ENCODE measurements at regions not wholly inside any gene's neighbourhood (a gene's known extent, or its start where the extent isn't known, plus 50 kb on each side); places are given as distances from the start of the nearest gene placed in this dataset.

- Histone ChIP-seq H3K9ac (ENCODE audit: low read depth in 1 of 2, low read length in 2 of 2) (no peak overlapping the region), H3K36me3 (ENCODE audit: control insufficient read depth in 2 of 2, insufficient read depth in 2 of 2, low read length in 2 of 2) (no peaks in the 10 kb centered on the region), H3K4me1 (ENCODE audit: control insufficient read depth in 2 of 2, insufficient read depth in 2 of 2, low read length in 2 of 2) (peaks cover 0 to 2% of the 10 kb centered on the region in 2 donors), H3K4me3 (ENCODE audit: low read length in 2 of 2) (no peak overlapping the region), H3K27ac (ENCODE audit: low read depth in 2 of 2, low read length in 2 of 2) (no peak overlapping the region), H3K27me3 (ENCODE audit: control insufficient read depth in 2 of 2, insufficient read depth in 2 of 2, low read length in 2 of 2) (no peaks in the 10 kb centered on the region), H3K9me3 (ENCODE audit: control insufficient read depth in 2 of 2, low read length in 2 of 2) (no peaks in the 10 kb centered on the region)
Observed at GRCh38 chr16:79810449-79811189, 210.1 kb upstream of the MAF start.

GRCh38 chr16:79809376-79809775 lies 208.8 kb upstream of the MAF start:
- no peaks in the 10 kb centered on the region for H3K36me3 ChIP-seq (ENCODE audit: control insufficient read depth in 2 of 2, insufficient read depth in 2 of 2, low read length in 2 of 2)

GRCh38 chr16:79808731-79809130 lies 208.2 kb upstream of the MAF start:
- peaks cover 0 to 2% of the 10 kb centered on the region in 2 donors for H3K4me1 ChIP-seq (ENCODE audit: control insufficient read depth in 2 of 2, insufficient read depth in 2 of 2, low read length in 2 of 2)
- H3K9me3 ChIP-seq (ENCODE audit: control insufficient read depth in 2 of 2, low read length in 2 of 2) = no peaks in the 10 kb centered on the region
- H3K4me3 ChIP-seq (ENCODE audit: low read length in 2 of 2) = no peak overlapping the region
- no peaks in the 10 kb centered on the region for H3K27me3 ChIP-seq (ENCODE audit: control insufficient read depth in 2 of 2, insufficient read depth in 2 of 2, low read length in 2 of 2)
- no peak overlapping the region for H3K9ac ChIP-seq (ENCODE audit: low read depth in 1 of 2, low read length in 2 of 2)
- no peak overlapping the region for H3K27ac ChIP-seq (ENCODE audit: low read depth in 2 of 2, low read length in 2 of 2)
- no peaks in the 10 kb centered on the region for H3K36me3 ChIP-seq (ENCODE audit: control insufficient read depth in 2 of 2, insufficient read depth in 2 of 2, low read length in 2 of 2)

More at GRCh38 chr16:79809376-79809775, 208.8 kb upstream of the MAF start:
- H3K9ac ChIP-seq (ENCODE audit: low read depth in 1 of 2, low read length in 2 of 2) = no peak overlapping the region
- H3K27me3 ChIP-seq (ENCODE audit: control insufficient read depth in 2 of 2, insufficient read depth in 2 of 2, low read length in 2 of 2) = no peaks in the 10 kb centered on the region
- peaks cover 0 to 2% of the 10 kb centered on the region in 2 donors for H3K4me1 ChIP-seq (ENCODE audit: control insufficient read depth in 2 of 2, insufficient read depth in 2 of 2, low read length in 2 of 2)
- no peaks in the 10 kb centered on the region for H3K9me3 ChIP-seq (ENCODE audit: control insufficient read depth in 2 of 2, low read length in 2 of 2)
- no peak overlapping the region for H3K27ac ChIP-seq (ENCODE audit: low read depth in 2 of 2, low read length in 2 of 2)
- no peak overlapping the region for H3K4me3 ChIP-seq (ENCODE audit: low read length in 2 of 2)

- Histone ChIP-seq H3K9ac (ENCODE audit: low read depth in 1 of 2, low read length in 2 of 2) (no peak overlapping the region), H3K27me3 (ENCODE audit: control insufficient read depth in 2 of 2, insufficient read depth in 2 of 2, low read length in 2 of 2) (no peaks in the 10 kb centered on the region), H3K4me1 (ENCODE audit: control insufficient read depth in 2 of 2, insufficient read depth in 2 of 2, low read length in 2 of 2) (peaks cover 0 to 1% of the 10 kb centered on the region in 2 donors), H3K36me3 (ENCODE audit: control insufficient read depth in 2 of 2, insufficient read depth in 2 of 2, low read length in 2 of 2) (no peaks in the 10 kb centered on the region), H3K27ac (ENCODE audit: low read depth in 2 of 2, low read length in 2 of 2) (no peak overlapping the region), H3K9me3 (ENCODE audit: control insufficient read depth in 2 of 2, low read length in 2 of 2) (no peaks in the 10 kb centered on the region), H3K4me3 (ENCODE audit: low read length in 2 of 2) (no peak overlapping the region)
Observed at GRCh38 chr16:79806757-79807156, 206.2 kb upstream of the MAF start.

- Histone ChIP-seq H3K9me3 (ENCODE audit: control insufficient read depth in 2 of 2, low read length in 2 of 2) (no peaks in the 10 kb centered on the region), H3K4me1 (ENCODE audit: control insufficient read depth in 2 of 2, insufficient read depth in 2 of 2, low read length in 2 of 2) (no peaks in the 10 kb centered on the region), H3K27me3 (ENCODE audit: control insufficient read depth in 2 of 2, insufficient read depth in 2 of 2, low read length in 2 of 2) (no peaks in the 10 kb centered on the region), H3K9ac (ENCODE audit: low read depth in 1 of 2, low read length in 2 of 2) (no peak overlapping the region), H3K36me3 (ENCODE audit: control insufficient read depth in 2 of 2, insufficient read depth in 2 of 2, low read length in 2 of 2) (no peaks in the 10 kb centered on the region), H3K27ac (ENCODE audit: low read depth in 2 of 2, low read length in 2 of 2) (no peak overlapping the region), H3K4me3 (ENCODE audit: low read length in 2 of 2) (no peak overlapping the region)
Observed at GRCh38 chr16:79805621-79806020, 205.1 kb upstream of the MAF start.

GRCh38 chr16:79801646-79802045 lies 201.1 kb upstream of the MAF start:
- Histone ChIP-seq H3K36me3 (ENCODE audit: control insufficient read depth in 2 of 2, insufficient read depth in 2 of 2, low read length in 2 of 2) (no peaks in the 10 kb centered on the region), H3K9me3 (ENCODE audit: control insufficient read depth in 2 of 2, low read length in 2 of 2) (no peaks in the 10 kb centered on the region), H3K27ac (ENCODE audit: low read depth in 2 of 2, low read length in 2 of 2) (no peak overlapping the region)

GRCh38 chr16:79800016-79800608 lies 199.6 kb upstream of the MAF start:
- Histone ChIP-seq H3K9me3 (ENCODE audit: control insufficient read depth in 2 of 2, low read length in 2 of 2) (no peaks in the 10 kb centered on the region), H3K9ac (ENCODE audit: low read depth in 1 of 2, low read length in 2 of 2) (no peak overlapping the region), H3K27ac (ENCODE audit: low read depth in 2 of 2, low read length in 2 of 2) (no peak overlapping the region), H3K4me1 (ENCODE audit: control insufficient read depth in 2 of 2, insufficient read depth in 2 of 2, low read length in 2 of 2) (no peaks in the 10 kb centered on the region), H3K4me3 (ENCODE audit: low read length in 2 of 2) (no peak overlapping the region), H3K36me3 (ENCODE audit: control insufficient read depth in 2 of 2, insufficient read depth in 2 of 2, low read length in 2 of 2) (no peaks in the 10 kb centered on the region), H3K27me3 (ENCODE audit: control insufficient read depth in 2 of 2, insufficient read depth in 2 of 2, low read length in 2 of 2) (no peaks in the 10 kb centered on the region)

More at GRCh38 chr16:79801646-79802045, 201.1 kb upstream of the MAF start:
- Histone ChIP-seq H3K27me3 (ENCODE audit: control insufficient read depth in 2 of 2, insufficient read depth in 2 of 2, low read length in 2 of 2) (no peaks in the 10 kb centered on the region), H3K9ac (ENCODE audit: low read depth in 1 of 2, low read length in 2 of 2) (no peak overlapping the region), H3K4me1 (ENCODE audit: control insufficient read depth in 2 of 2, insufficient read depth in 2 of 2, low read length in 2 of 2) (no peaks in the 10 kb centered on the region), H3K4me3 (ENCODE audit: low read length in 2 of 2) (no peak overlapping the region)

- H3K27ac ChIP-seq (ENCODE audit: low read depth in 2 of 2, low read length in 2 of 2) = no peak overlapping the region
- H3K36me3 ChIP-seq (ENCODE audit: control insufficient read depth in 2 of 2, insufficient read depth in 2 of 2, low read length in 2 of 2) = no peaks in the 10 kb centered on the region
- no peak overlapping the region for H3K4me3 ChIP-seq (ENCODE audit: low read length in 2 of 2)
Observed at GRCh38 chr16:79798416-79799053, 198.0 kb upstream of the MAF start.

GRCh38 chr16:79797486-79797885 lies 196.9 kb upstream of the MAF start:
- Histone ChIP-seq H3K9ac (ENCODE audit: low read depth in 1 of 2, low read length in 2 of 2) (no peak overlapping the region), H3K4me3 (ENCODE audit: low read length in 2 of 2) (no peak overlapping the region), H3K27me3 (ENCODE audit: control insufficient read depth in 2 of 2, insufficient read depth in 2 of 2, low read length in 2 of 2) (no peaks in the 10 kb centered on the region), H3K4me1 (ENCODE audit: control insufficient read depth in 2 of 2, insufficient read depth in 2 of 2, low read length in 2 of 2) (no peaks in the 10 kb centered on the region), H3K27ac (ENCODE audit: low read depth in 2 of 2, low read length in 2 of 2) (no peak overlapping the region), H3K9me3 (ENCODE audit: control insufficient read depth in 2 of 2, low read length in 2 of 2) (no peaks in the 10 kb centered on the region), H3K36me3 (ENCODE audit: control insufficient read depth in 2 of 2, insufficient read depth in 2 of 2, low read length in 2 of 2) (no peaks in the 10 kb centered on the region)

More at GRCh38 chr16:79798416-79799053, 198.0 kb upstream of the MAF start:
- no peaks in the 10 kb centered on the region for H3K27me3 ChIP-seq (ENCODE audit: control insufficient read depth in 2 of 2, insufficient read depth in 2 of 2, low read length in 2 of 2)
- no peaks in the 10 kb centered on the region for H3K4me1 ChIP-seq (ENCODE audit: control insufficient read depth in 2 of 2, insufficient read depth in 2 of 2, low read length in 2 of 2)
- H3K9ac ChIP-seq (ENCODE audit: low read depth in 1 of 2, low read length in 2 of 2) = no peak overlapping the region
- H3K9me3 ChIP-seq (ENCODE audit: control insufficient read depth in 2 of 2, low read length in 2 of 2) = no peaks in the 10 kb centered on the region

GRCh38 chr16:79795556-79795955 lies 195.0 kb upstream of the MAF start:
- Histone ChIP-seq H3K4me1 (ENCODE audit: control insufficient read depth in 2 of 2, insufficient read depth in 2 of 2, low read length in 2 of 2) (no peaks in the 10 kb centered on the region), H3K4me3 (ENCODE audit: low read length in 2 of 2) (no peak overlapping the region), H3K9me3 (ENCODE audit: control insufficient read depth in 2 of 2, low read length in 2 of 2) (no peaks in the 10 kb centered on the region), H3K9ac (ENCODE audit: low read depth in 1 of 2, low read length in 2 of 2) (no peak overlapping the region), H3K36me3 (ENCODE audit: control insufficient read depth in 2 of 2, insufficient read depth in 2 of 2, low read length in 2 of 2) (no peaks in the 10 kb centered on the region), H3K27me3 (ENCODE audit: control insufficient read depth in 2 of 2, insufficient read depth in 2 of 2, low read length in 2 of 2) (no peaks in the 10 kb centered on the region), H3K27ac (ENCODE audit: low read depth in 2 of 2, low read length in 2 of 2) (no peak overlapping the region)

All from mucosa of rectum (tissue), 2 donors.